Endometrium (tissue), 2 donors: ENCODE measurements at regions not wholly inside any gene's neighbourhood (a gene's known extent, or its start where the extent isn't known, plus 50 kb on each side); places are given as distances from the start of the nearest gene placed in this dataset.

Experiments
- FAIRE-seq: peaks from 2 replicates; lab custom pipeline; 2012; peaks lifted over from hg19 to GRCh38; lab: Jason Lieb, UNC
- donor health status: control.
- donor health status: control.

- no peak for FAIRE-seq
Measured at GRCh38 chr2:122417114-122417513, 661.7 kb downstream of the TSN start.

- no peak for FAIRE-seq
Measured at GRCh38 chr2:122421775-122422174, 666.3 kb downstream of the TSN start.

- no peak for FAIRE-seq
Measured at GRCh38 chr2:122422384-122422991, 667.0 kb downstream of the TSN start.

GRCh38 chr2:122423934-122424333 lies 668.5 kb downstream of the TSN start:
- FAIRE-seq = no peak

GRCh38 chr2:122433123-122433754 lies 677.8 kb downstream of the TSN start:
- no peak for FAIRE-seq

- FAIRE-seq = no peak
Measured at GRCh38 chr2:122445003-122445402, 689.6 kb downstream of the TSN start.

GRCh38 chr2:122446761-122447160 lies 691.3 kb downstream of the TSN start:
- FAIRE-seq = no peak

GRCh38 chr2:122447237-122447636 lies 691.8 kb downstream of the TSN start:
- FAIRE-seq = no peak

- no peak for FAIRE-seq
Measured at GRCh38 chr2:122451040-122451439, 695.6 kb downstream of the TSN start.

- no peak for FAIRE-seq
Measured at GRCh38 chr2:122451697-122452096, 696.2 kb downstream of the TSN start.

- FAIRE-seq = no peak
Measured at GRCh38 chr2:122469147-122469546, 713.7 kb downstream of the TSN start.

GRCh38 chr2:122471753-122472152 lies 716.3 kb downstream of the TSN start:
- no peak for FAIRE-seq

- no peak for FAIRE-seq
Measured at GRCh38 chr2:122478117-122478516, 722.7 kb downstream of the TSN start.

- FAIRE-seq = no peak
Measured at GRCh38 chr2:122478771-122479170, 723.3 kb downstream of the TSN start.

- FAIRE-seq = no peak
Measured at GRCh38 chr2:122480501-122481243, 725.2 kb downstream of the TSN start.

GRCh38 chr2:122481244-122481622 lies 725.8 kb downstream of the TSN start:
- FAIRE-seq = no peak

GRCh38 chr2:122481717-122482116 lies 726.3 kb downstream of the TSN start:
- FAIRE-seq = no peak

GRCh38 chr2:122486086-122486485 lies 730.6 kb downstream of the TSN start:
- no peak for FAIRE-seq

GRCh38 chr2:122486705-122487415 lies 731.4 kb downstream of the TSN start:
- FAIRE-seq = peak; percentile 90

- no peak for FAIRE-seq
Measured at GRCh38 chr2:122491011-122491410, 735.6 kb downstream of the TSN start.

- FAIRE-seq = no peak
Measured at GRCh38 chr2:122500316-122501105, 745.1 kb downstream of the TSN start.

- no peak for FAIRE-seq
Measured at GRCh38 chr2:122506620-122507019, 751.2 kb downstream of the TSN start.
